NCI-H128 (cell line): ENCODE measurements at regions not wholly inside any gene's neighbourhood (a gene's known extent, or its start where the extent isn't known, plus 50 kb on each side); places are given as distances from the start of the nearest gene placed in this dataset.
"Not testable (repeated sequence)": the region's sequence is repeated elsewhere in the genome, so short reads cannot be mapped to it uniquely, and the experiment has no call there.

ENCODE experiments used
- DNase-seq: peaks from one replicate; lab custom pipeline; 2025; ENCODE audit not compliant: unreplicated experiment; lab: John Stamatoyannopoulos, UW

DNA sequence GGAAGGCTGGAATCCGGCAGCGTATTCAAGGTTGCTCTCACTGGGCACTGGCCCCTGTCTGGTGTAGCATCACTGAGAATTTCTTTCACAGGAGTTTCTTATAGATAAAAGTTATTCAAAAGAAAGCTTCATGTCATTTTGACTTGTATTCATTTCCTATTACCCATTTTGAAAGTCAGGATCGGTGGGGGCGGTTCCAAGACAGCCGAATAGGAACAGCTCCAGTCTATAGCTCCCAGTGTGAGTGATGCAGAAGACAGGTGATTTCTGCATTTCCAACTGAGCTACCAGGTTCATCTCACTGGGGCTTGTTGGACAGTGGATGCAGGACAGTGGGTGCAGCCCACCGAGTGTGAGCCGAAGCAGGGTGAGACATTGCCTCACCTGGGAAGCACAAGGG lies 51.5 kb upstream of the CDC42EP3 start:
- DNase-seq: not testable (repeated sequence)

DNA sequence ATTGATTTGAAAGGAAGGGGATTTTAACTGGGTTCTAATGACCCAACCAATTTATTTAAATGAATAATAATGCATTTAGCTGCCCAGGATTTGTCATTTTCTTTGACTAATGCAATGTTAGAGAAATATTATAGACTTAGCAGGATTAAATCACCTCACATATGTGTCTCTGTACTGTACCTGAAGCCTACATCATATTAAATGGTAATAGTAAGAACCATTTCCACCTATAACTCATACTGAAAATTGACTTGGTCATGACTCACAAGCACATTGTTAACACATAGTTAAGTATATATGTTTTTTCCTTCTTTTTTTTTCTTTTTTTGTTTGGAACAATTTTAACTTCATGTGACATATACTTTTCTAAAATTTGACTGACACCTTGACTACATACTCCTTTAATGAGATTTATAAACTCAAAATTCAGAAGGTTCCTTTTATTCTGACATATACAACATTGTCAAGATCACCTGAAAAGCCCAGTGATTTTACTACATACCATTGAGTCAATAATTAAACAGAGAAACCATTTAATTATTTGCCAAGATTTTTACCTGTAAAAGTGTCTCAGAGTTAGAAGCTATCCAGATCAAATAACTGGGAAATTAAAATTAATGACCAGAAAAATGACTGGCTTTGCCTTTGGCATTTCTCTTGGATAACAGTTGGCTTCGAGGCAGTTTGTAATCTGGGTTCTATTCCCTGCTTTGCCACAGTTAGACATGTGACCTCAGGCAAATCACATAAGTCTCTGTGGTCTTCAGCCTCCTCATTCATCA lies 58.8 kb upstream of the CDC42EP3 start:
- DNase-seq: no peak

DNA sequence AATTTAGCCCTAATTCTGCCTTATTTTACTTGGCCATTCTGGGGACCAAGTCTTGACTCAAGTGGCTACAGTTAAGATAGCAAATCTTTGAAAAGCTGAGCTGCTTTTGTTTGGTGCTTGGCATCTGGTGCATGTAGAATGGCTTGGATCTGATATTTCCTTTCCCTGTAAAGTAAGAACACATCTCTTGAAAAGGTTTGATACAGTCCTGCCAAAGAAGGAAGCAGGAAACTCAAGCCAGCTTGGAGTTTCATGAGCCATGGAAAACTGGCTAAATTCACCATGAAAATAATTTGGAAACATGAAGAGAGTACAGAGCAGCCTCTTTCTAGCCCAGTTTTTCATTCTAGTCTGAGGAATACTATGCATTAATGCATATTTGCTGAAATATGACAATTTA lies 61.0 kb upstream of the CDC42EP3 start:
- not testable (repeated sequence) for DNase-seq

DNA sequence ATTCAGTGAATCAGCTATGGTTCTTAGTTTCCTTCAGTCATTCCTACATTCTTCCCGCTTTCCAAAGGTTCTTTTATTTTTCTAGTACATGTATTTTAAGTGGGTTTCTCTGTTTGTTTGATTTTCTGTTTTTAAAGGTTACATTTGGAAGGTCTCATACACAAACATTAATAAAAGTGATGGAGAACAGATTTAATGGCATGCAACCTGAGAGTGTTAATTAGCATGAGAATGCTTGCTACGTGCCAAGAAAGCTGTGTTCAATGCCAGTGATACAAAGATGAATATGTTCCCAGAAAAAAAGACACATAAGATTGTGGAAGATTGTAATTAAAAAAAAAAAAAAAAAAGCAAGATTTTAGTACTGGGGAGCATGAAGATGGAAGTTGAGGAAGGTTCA lies 61.8 kb upstream of the CDC42EP3 start:
- no peak for DNase-seq

DNA sequence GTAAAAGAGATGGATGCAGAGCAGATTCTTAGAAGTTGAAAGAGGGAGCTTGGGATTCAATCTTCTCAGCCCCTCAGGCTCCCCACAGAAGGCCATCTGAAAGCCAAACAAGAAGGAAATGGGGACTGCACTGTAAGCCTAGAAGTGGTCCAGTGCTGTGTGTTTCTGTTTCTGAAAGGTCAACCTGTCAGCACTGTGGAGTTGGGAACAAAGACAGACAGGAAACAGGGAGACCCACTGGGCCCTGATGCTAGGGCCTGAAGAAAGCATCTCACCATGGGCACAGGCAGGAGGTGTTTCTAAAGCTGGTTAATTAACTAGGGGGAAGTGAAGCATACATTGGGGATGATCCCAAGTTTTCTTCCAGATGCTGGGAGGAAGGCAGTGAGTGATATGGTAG lies 62.5 kb upstream of the CDC42EP3 start:
- not testable (repeated sequence) for DNase-seq

DNA sequence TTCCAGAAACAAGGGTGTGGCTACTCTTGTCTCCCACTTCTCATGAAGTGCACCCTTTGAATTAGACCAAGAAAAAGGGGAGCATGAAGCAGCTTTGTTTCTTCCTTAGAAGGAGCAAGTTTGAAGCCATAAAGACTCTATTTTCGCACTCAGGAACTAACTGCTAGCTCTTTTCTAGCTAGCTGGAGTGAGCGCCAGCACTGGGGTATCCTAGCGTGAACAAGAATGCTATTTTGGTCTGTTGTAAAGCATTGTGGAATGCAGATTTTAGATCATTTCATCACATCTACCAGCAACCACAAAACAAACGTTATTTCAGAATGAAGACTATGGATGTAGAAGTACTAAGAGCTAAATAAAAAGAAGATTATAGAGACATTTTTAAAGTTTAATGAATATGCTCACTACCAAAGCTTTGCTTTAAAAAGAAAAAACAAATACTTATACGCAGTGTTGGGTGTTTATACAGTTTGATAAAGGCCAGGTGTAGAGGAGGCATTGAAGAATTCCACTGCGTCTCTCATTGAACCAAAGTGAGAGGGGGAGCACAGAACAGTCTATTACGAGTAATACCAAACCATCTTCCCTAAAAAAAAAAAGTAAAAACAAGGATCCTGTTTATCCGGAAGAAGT lies 63.6 kb upstream of the CDC42EP3 start:
- DNase-seq: not testable (repeated sequence)

DNA sequence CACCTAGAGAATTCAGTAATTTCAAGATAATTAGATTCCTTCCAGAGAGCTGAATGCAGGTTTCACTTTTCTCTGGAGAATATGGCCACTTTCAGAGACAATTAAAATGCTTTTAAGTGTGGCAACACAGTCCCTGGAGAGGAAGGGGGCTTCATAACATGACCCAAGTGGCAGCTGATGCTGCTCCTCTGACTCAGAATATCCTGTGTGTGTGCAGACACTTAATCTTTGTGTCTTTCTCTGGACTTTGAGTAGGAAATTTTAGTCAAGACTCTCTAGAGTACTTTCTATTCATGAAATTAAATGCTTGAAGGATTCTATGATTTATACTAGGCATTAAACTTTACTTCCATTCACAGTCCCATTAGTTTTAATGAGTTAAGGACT lies 64.1 kb upstream of the CDC42EP3 start:
- not testable (repeated sequence) for DNase-seq

DNA sequence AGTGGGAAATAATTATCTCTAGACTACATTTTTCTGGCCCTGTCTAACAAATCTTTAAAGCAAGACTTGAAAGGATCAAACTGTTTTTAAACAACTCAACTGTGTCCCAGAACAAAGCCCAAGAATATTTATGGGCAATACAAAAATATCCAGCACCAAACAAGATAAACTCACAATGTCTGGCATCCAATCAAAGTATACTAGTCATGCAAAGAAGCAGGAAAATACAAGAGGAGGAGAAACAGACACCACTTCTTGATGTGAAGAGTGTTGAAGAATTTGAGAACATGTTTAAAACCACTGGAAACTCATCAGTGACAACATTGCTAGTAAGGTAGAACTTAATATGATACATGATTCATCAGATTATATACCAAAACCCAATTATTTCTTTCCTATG lies 66.1 kb upstream of the CDC42EP3 start:
- DNase-seq: no peak

DNA sequence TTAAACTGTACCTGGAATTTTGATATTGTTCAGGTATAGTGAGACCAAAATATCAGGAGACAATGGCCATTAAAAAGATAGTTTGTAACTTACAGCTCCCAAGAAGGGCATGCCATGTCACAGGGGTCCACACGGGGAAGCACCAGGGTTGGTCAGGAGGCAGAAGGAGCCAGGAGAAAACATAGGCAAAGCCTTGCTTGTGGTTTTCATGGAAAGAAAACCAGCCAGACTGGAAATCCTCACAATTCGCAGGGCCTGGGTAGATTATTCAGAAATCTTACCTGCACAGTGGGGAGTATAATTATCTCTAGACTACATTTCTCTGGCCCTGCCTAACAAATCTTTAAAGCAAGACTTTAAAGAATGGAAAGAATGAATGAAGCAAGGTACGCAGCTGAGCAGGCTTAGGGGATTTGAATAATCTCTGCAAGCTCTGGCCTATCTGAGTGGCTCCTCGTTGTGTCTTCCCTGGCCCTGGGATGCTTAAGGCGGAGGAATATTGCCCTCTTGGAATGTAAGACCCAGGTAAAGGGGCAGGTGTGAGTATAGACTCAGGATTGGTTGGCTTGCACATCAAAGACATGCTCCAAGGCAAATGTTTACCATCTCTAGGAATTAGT lies 66.9 kb upstream of the CDC42EP3 start:
- DNase-seq: no peak

DNA sequence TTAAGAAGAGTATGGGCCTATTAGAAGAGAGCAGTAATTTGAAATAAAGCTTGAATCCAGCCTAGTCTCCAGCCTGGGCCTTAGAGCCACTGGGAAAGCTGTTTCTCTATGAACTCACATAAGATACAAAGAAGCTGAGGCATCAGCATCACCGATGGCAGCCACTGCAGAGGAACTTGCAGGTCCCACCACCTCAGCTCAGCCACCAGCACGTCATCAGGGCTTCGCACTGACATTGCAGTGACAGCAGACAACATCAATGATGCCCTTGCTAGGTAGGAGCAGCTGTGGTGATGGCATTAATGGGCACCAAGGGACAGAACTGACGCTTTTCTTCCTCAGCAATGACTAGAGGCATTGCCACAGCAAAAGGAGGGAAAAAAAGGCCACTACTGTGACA lies 67.7 kb upstream of the CDC42EP3 start:
- DNase-seq: no peak

DNA sequence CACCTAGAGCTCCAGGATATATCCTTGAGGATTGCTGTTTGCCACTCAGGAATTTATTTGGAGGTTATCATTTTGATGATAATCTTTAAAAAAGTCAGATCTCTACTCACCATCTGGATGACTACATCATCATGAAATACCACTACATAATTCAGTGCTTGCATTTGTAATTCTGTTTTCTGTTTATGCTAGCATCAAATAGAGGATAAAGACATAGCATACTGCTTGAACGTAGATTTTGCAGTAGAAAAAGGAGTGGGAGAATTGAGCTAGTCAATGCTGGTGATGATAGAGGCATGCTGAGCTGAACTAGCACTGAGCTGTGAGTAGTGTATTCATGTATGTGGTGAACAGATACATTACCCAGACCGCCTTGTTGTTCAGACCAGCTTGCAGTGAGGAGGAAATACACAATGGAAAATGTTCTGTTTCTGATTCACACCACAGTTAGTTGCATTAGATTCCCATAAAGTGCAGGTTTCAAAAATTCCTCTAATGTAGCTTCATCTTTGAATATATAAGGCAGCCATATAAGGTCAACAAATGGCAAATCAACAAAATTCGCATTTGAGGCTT lies 68.8 kb upstream of the CDC42EP3 start:
- DNase-seq: no peak

DNA sequence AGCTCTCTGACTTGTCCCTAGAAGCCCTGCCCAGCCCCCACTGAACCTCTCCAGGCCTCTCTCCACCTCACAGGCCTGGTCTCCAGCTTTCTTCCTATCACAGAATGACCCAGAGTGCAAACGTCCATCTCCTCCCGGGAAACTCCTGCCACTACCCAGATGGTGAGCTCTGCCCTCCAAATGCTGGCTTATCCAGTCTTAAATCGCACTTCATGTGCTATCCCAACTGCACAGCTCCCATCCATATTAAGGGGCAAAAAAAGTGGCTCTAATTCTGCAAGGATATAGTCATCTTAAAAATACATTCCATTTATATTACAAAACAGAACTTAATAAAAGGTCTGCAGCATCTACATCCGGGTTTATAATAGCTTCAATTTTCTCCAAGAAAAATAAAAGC lies 70.8 kb upstream of the CDC42EP3 start:
- DNase-seq: no peak

DNA sequence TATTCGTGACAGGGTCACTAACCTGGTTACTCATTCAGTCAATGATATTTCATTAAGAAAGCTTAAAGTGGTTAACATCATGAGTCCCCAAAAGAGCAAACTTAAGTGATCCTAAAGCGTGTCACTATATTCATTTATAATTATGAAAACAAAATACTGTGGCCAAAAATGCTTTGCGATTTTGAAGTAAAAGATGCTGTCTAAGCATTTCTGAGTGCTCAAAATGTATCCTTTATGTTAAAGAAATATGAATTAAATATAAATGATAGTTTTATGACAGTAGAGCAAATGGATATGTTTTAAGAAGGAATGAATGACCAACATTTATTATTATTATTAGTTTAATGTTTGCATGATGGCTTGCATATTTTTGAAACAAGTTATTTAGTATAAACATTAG lies 72.6 kb upstream of the CDC42EP3 start:
- DNase-seq: no peak

DNA sequence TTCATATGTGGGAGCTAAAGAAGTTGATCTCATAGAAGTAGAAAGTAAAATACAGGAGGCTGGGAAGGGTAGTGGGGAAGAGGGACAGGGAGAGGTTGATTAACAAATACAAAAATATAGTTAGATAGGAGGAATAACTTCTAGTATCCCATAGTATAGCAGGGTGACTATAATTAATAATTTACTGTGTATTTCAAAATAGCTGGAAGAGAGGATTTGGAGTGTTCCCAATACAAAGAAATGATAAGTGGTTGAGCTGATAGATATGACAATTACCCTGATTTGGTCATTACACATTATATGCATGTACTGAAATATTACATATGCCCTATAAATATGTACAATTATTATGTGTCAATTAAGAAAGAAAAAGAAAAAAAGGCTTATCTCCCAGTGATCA lies 73.5 kb upstream of the CDC42EP3 start:
- not testable (repeated sequence) for DNase-seq

DNA sequence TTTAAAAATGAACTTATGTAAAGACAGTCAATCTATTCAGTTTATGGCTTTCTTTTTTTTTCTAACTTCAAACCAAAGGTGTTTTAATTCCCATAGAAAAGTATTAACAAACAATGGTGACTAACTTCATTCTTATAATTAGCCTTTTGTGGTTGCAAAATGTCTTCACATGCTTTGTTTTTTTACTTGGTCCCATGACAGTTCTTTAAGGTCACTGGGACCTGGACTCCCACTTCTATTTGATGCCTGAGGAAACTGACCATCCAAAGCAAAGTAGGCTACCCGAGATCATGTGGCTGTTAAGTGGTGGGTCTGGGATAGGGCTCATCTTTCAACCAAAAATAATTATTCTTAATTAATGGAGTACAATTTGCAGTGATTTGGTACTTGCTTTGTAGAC lies 74.6 kb upstream of the CDC42EP3 start:
- DNase-seq: not testable (repeated sequence)

DNA sequence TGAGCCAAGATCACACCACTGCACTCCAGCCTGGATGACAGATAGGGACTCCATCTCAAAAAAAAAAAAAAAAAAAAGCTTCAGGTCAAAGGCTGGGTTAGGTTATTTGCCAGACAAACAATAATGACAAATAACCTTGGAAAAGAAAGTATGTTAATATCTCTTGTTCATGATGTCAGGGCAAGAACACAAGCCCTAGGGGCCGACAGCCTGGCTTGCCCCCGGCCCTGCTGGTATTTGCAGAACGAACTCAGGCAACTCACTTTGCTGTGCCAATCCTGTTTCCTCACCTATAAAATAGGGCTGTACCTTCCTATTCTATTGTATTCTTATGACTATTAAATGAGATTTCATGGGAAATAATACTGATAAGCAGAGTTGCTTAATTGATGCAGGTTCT lies 75.4 kb upstream of the CDC42EP3 start:
- DNase-seq: no peak

DNA sequence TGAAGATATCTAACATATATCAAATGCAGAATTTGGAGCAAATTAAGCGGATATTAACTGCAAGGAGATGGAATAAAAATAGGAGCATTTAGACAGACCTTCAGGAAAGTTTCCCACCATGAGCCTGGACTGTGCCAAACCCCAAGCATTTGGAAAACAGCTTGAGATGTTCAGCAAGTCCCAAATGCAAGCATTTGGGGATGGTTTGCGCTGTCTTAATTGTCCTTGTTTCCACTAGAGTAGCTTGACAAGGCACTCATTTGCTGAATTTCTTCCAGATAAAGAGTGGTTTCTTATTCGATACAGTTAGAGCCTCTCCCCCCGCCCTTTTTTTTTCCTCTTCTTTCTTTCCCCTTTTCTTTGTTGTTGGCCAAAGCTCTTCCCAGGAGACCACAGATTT lies 77.1 kb upstream of the CDC42EP3 start:
- no peak for DNase-seq

DNA sequence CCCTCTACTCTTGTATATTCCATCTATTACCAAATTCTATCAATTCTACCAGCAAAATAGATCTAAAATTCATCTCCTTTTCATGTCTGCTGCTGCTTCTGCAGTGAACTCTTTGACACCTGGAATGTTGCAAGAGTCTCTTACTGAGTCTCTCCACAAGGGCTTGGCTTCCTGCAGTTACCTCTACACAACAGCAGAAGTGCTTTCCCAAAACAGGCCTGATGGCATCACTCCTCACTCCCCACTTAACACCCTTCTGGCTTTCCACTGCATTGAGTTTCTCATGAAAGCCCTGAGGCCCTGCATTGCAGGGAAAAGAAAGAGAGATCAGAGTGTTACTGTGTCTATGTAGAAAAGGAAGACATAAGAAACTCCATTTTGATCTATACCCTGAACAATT lies 78.8 kb upstream of the CDC42EP3 start:
- not testable (repeated sequence) for DNase-seq

DNA sequence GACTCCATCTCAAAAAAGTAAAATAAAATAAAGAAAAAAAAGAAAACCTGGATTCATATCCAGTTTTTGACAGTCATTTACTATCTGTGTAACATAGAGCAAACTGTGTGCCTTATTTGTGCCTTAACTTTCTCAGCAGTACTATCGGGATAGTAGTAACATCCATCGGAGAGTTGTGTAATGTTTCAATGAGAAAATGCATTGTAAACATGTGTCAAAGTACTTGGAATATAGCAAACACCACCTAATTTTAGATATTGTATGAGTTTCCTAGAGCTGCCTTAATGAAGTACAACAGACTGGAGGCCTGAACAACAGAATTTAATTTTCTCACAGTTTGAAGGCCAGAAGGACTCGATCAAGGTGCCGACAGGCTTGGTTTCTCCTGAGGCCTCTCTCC lies 81.3 kb upstream of the CDC42EP3 start:
- no peak for DNase-seq

DNA sequence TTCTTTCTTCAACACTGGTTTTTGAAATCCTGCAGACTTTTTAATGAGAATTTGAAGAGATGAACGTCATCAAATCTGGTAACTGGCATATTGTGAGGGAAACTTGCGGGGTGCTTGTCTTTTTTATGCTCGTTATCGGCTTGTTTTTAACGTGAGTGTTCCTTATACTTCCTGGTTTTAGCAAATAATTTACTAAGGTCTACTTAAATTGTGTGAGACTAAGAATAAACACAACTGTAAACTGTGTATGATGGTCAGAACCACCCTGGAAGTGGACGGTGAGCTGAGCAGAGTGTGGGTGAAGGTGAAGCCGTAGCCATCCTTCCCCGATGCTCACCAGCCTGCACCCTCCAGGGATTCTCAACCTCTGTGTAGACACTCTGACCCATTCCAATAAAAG lies 82.3 kb upstream of the CDC42EP3 start:
- DNase-seq: no peak

DNA sequence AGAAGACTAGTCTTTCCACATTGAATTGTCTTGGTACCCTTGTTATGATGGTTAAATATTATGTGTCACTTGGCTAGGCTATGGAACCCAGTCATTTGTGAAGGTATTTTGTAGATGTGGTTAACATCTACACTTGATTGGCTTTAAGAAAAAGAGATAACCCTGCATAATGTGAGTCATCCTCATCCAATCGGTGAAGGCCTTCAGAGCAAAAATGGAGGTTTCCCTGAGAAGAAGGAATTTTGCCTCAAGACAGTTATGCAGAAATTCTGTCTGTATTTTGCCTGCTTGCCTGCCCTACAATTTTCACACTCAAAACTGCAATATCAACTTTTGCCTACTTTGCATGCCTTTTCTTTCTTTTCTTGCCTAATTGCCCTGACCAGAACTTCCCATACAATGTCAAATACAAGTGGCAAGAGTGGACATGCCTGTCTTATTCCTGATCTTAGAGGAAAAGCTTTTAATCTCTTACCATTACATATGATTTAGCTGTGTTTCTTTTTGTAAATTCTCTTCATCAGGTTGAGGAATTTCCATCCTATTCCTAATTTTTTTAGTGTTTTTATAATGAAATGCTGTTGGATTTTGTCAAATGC lies 84.6 kb upstream of the CDC42EP3 start:
- not testable (repeated sequence) for DNase-seq

DNA sequence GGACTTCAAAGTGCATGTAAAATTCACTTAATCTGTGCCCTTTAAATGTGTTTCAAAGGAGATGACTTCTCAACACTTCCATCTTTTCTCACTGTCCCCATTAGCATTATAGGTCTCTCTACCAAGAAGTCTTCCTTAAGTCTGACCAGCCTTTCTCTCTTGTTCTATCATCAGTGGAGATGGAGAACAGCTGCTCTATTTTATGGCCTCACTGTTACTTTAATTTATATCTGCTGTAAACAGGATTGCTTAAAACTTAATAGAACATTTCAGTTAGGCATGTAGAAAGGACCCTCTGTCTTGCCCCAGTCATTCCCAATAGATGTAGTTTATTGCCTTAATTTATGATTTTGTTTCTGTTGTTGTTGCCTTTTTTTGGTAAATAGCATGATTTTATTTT lies 86.0 kb upstream of the CDC42EP3 start:
- DNase-seq: not testable (repeated sequence)
